Cardiac muscle cell (in vitro differentiated cells and primary cell): ENCODE measurements at regions not wholly inside any gene's neighbourhood (a gene's known extent, or its start where the extent isn't known, plus 50 kb on each side); places are given as distances from the start of the nearest gene placed in this dataset.

ENCODE experiments used
- DNase-seq, 2 donors: peaks; one replicate each; pipeline versions ENCODE4 v3.0.0 to v3.0.0-alpha.2; 2010 to 2017; ENCODE audit warnings: low read depth in 1 of 2, low spot score in 1 of 2
- H3K27ac ChIP-seq: fragments of 200-600 bp; sonication (generic); 2 replicates; pipeline ENCODE4 v1.5.1; 2016
- H3K27me3 ChIP-seq: fragments of 200-600 bp; sonication (generic); 2 replicates; pipeline ENCODE4 v1.6.0; 2016; ENCODE audit warnings: control low read depth
- H3K36me3 ChIP-seq: fragments of 200-600 bp; sonication (generic); 2 replicates; pipeline ENCODE4 v1.5.1; 2016; ENCODE audit warnings: control low read depth
- H3K4me1 ChIP-seq: fragments of 200-600 bp; sonication (generic); 2 replicates; pipeline ENCODE4 v1.8.1; 2017; ENCODE audit warnings: low read depth, mild to moderate bottlenecking, mixed run types
- H3K4me3 ChIP-seq: fragments of 200-600 bp; sonication (generic); 2 replicates; pipeline ENCODE4 v1.5.1; 2016; ENCODE audit warnings: mild to moderate bottlenecking
- H3K9me3 ChIP-seq: fragments of 200-600 bp; sonication (generic); 2 replicates; pipeline ENCODE4 v1.5.1; 2017; ENCODE audit warnings: low read depth, mild to moderate bottlenecking, control low read depth
- TF ChIP-seq, protein P1 (sequence below): IDR thresholded peaks from 2 replicates; pipeline ENCODE4 v1.5.1; 2012; ENCODE audit warnings: low read depth, mild to moderate bottlenecking, low read length

GRCh38 chr11:116193321-116194131 is 579.3 kb downstream of the BUD13 start:
- DNase-seq: peak; percentile 68 to 78
- H3K36me3 ChIP-seq: no peaks in the 10 kb centered on the region
- peaks cover 10% of the 10 kb centered on the region for H3K4me1 ChIP-seq
- TF ChIP-seq, protein P1, sequence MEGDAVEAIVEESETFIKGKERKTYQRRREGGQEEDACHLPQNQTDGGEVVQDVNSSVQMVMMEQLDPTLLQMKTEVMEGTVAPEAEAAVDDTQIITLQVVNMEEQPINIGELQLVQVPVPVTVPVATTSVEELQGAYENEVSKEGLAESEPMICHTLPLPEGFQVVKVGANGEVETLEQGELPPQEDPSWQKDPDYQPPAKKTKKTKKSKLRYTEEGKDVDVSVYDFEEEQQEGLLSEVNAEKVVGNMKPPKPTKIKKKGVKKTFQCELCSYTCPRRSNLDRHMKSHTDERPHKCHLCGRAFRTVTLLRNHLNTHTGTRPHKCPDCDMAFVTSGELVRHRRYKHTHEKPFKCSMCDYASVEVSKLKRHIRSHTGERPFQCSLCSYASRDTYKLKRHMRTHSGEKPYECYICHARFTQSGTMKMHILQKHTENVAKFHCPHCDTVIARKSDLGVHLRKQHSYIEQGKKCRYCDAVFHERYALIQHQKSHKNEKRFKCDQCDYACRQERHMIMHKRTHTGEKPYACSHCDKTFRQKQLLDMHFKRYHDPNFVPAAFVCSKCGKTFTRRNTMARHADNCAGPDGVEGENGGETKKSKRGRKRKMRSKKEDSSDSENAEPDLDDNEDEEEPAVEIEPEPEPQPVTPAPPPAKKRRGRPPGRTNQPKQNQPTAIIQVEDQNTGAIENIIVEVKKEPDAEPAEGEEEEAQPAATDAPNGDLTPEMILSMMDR: peak; percentile 22
- H3K27ac ChIP-seq: peak overlapping the region; percentile 0
- H3K9me3 ChIP-seq: no peaks in the 10 kb centered on the region
- peak overlapping the region; percentile 14 for H3K4me3 ChIP-seq
- H3K27me3 ChIP-seq: peaks cover 7% of the 10 kb centered on the region

- H3K9me3 ChIP-seq: no peaks in the 10 kb centered on the region
- H3K4me1 ChIP-seq: peaks cover 10% of the 10 kb centered on the region
- H3K36me3 ChIP-seq: no peaks in the 10 kb centered on the region
- TF ChIP-seq, protein P1: no peak
- H3K27me3 ChIP-seq: peaks cover 7% of the 10 kb centered on the region
- peak in 1 of 2 donors; percentile 10 for DNase-seq
- peak overlapping the region; percentile 14 for H3K4me3 ChIP-seq
- no peak overlapping the region for H3K27ac ChIP-seq
Measured at GRCh38 chr11:116192509-116193210, 580.1 kb downstream of the BUD13 start.

DNA sequence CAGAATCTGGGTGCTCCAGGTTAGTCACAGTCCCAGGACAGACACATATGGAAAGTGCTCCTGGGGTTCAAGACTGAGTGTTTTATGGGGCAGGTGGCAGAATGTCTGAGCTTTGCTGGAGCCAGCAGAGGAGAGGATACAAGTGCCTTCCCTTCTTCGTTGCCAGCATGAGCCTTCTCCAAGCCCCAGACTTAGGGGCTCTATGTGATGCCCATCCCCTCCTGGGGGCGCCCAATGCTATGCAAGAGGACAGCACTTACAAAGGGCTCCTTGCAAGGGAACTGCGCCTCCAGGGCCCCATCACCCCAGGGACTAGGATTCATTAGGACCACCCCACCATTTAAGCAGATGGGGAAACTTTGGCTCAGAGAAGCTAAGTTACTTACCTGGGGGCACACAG is 581.9 kb downstream of the BUD13 start:
- no peak overlapping the region for H3K27ac ChIP-seq
- no peak for DNase-seq
- peaks cover 7% of the 10 kb centered on the region for H3K27me3 ChIP-seq
- TF ChIP-seq, protein P1: no peak
- H3K9me3 ChIP-seq: no peaks in the 10 kb centered on the region
- no peaks in the 10 kb centered on the region for H3K36me3 ChIP-seq
- no peak overlapping the region for H3K4me3 ChIP-seq
- peaks cover 10% of the 10 kb centered on the region for H3K4me1 ChIP-seq

DNA sequence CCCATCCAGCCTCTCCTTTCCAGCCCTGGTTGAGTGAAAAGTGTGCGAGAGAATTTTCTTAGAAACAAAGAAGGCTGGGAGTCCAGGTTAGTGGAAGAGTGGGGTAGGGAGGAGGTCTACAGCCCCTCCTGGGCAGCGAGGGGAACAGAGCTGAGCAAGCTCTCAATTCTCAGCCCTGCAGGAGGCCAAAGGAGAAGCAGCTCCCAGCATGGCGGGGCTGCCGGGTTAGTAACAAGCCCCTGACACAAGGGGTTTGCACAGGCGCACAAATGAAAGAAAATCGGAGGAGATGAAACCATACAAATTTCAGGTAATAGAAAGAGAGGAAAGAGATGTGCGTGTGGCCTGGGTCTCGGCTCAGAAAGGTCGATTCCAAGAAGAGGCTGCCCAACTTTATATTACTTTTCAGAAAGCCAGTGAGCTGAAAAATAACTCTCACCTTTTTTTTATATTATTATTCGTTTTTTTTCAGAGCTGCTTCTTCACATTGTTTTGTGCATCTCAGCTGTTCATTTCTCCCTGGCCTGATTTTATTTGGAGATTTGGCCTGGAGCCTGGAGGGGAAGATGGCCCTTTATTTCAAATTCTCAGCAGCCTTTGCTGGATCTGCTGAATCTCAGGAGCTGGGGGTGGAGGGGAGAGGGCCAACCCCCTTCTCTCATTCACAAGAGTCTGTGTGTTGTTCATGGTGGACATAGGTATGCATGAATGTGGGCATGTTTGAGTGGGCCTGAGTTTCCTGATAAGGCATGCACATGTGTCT is 583.2 kb downstream of the BUD13 start:
- Histone ChIP-seq H3K27me3 (peaks cover 7% of the 10 kb centered on the region), H3K4me3 (no peak overlapping the region), H3K27ac (no peak overlapping the region), H3K36me3 (no peaks in the 10 kb centered on the region), H3K9me3 (no peaks in the 10 kb centered on the region), H3K4me1 (peaks cover 10% of the 10 kb centered on the region)
- TF ChIP-seq, protein P1: no peak
- DNase-seq: peak in 1 of 2 donors; percentile 17

DNA sequence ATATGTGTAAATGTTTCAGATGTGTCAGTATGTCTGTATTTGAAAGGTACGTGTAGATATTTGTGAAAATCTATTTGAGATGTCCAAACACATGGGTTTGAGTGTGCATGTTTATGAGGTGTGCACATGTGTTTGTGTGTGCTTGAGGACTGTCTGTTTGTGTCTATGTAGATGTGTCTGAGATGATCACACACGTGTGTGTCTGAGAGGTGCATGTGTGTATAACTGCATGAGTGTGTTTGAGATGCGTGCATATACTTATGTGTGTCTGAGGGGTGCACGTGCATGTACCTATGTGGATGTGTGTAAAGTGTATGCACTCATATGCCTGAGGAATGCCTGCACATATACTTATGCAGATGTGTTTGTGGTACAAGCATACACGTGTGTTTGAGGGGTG is 584.4 kb downstream of the BUD13 start:
- no peak overlapping the region for H3K4me3 ChIP-seq
- peaks cover 7% of the 10 kb centered on the region for H3K27me3 ChIP-seq
- no peaks in the 10 kb centered on the region for H3K36me3 ChIP-seq
- no peaks in the 10 kb centered on the region for H3K9me3 ChIP-seq
- no peak for DNase-seq
- TF ChIP-seq, protein P1: no peak
- H3K27ac ChIP-seq: no peak overlapping the region
- H3K4me1 ChIP-seq: no peaks in the 10 kb centered on the region
